ENCODE measurements at regions not wholly inside any gene's neighbourhood (a gene's known extent, or its start where the extent isn't known, plus 50 kb on each side); places are given as distances from the start of the nearest gene placed in this dataset.

- TF ChIP-seq PAX5 (IDR thresholded peaks at IDR 0.05; ENCODE audit: borderline replicate concordance, low read depth, low read length) (peak; percentile 72; the same call in 1 of the 2 replicates), CEBPB (IDR thresholded peaks at IDR 0.05; ENCODE audit: borderline replicate concordance in 1 of 2, low read depth in 2 of 2, low read length in 2 of 2) (no peak)
- ChIA-PET POLR2A (no interaction called here), SMC1A (ENCODE audit: uncharacterized antibody, unreplicated experiment) (interaction anchor here (6.2 kb wide), 1 partner anchor 495 kb away, joined by 50 read pairs; no protein-coding TSS in a partner anchor), CTCF (interaction anchor here (0.6 to 5.1 kb wide), 3 partner anchors 20 to 867 kb away, joined by 3 to 89 read pairs (median 3); no protein-coding TSS in a partner anchor), RAD21 (ENCODE audit: unreplicated experiment) (no interaction called here)
- H2AFZ ChIP-seq (ENCODE audit: control insufficient read depth, low read depth, low read length) = no peak overlapping the region
- no peak overlapping the region for H3K4me3 ChIP-seq
- no peaks in the 10 kb centered on the region for H4K20me1 ChIP-seq (ENCODE audit: control insufficient read depth, insufficient read depth)
- ATAC-seq (no peak), DNase-seq (ENCODE audit: low read depth, low spot score) (no peak), FAIRE-seq (no peak)
- in situ Hi-C loops (cut with MboI) (no loop called here), intact Hi-C loops (cut with micrococcal nuclease; ENCODE audit: unreplicated experiment) (no loop called here)
- BruUV-seq (replicated peaks) = no TSS peak
- H3K27me3 ChIP-seq (replicated peaks in 1 of 2; ENCODE audit: control insufficient read depth in 2 of 2, insufficient read depth in 2 of 2, low read length in 1 of 2) = no peaks in the 10 kb centered on the region
- no peak overlapping the region for H3K9ac ChIP-seq (ENCODE audit: control insufficient read depth, insufficient read depth, low read length)
- H3K36me3 ChIP-seq (ENCODE audit: control insufficient read depth in 2 of 2, insufficient read depth in 2 of 2, low read length in 1 of 2) = no peaks in the 10 kb centered on the region
- no peak overlapping the region for H3K27ac ChIP-seq (ENCODE audit: control insufficient read depth, insufficient read depth)
- H3K4me1 ChIP-seq (ENCODE audit: control insufficient read depth, insufficient read depth, low read length) = no peaks in the 10 kb centered on the region
- 83% methylated on average over 17 of the region's 17 CpGs for WGBS (ENCODE audit: insufficient coverage, insufficient replicate concordance, low lambda C conversion rate, missing lambda C conversion rate)
- no peaks in the 10 kb centered on the region for H3K79me2 ChIP-seq (ENCODE audit: control insufficient read depth, insufficient read depth, low read length)
- no peak overlapping the region for H3K4me2 ChIP-seq (ENCODE audit: control insufficient read depth, insufficient read depth)
- H3K9me3 ChIP-seq (replicated peaks; ENCODE audit: control insufficient read depth, insufficient read depth, low read length) = no peaks in the 10 kb centered on the region
Observed at GRCh38 chr16:87058728-87059250, 258.4 kb downstream of the C16orf95 start.

- Histone ChIP-seq H3K79me2 (ENCODE audit: control insufficient read depth, insufficient read depth, low read length) (no peaks in the 10 kb centered on the region), H3K27ac (ENCODE audit: control insufficient read depth, insufficient read depth) (no peak overlapping the region), H3K27me3 (replicated peaks in 1 of 2; ENCODE audit: control insufficient read depth in 2 of 2, insufficient read depth in 2 of 2, low read length in 1 of 2) (peaks cover 0 to 3% of the 10 kb centered on the region in 2 experiments; a peak in 1 of 4 replicates), H4K20me1 (ENCODE audit: control insufficient read depth, insufficient read depth) (no peaks in the 10 kb centered on the region), H3K4me3 (peak overlapping the region; percentile 44; the same call in 1 of the 2 replicates), H3K9ac (ENCODE audit: control insufficient read depth, insufficient read depth, low read length) (no peak overlapping the region), H3K36me3 (ENCODE audit: control insufficient read depth in 2 of 2, insufficient read depth in 2 of 2, low read length in 1 of 2) (no peaks in the 10 kb centered on the region), H3K4me2 (ENCODE audit: control insufficient read depth, insufficient read depth) (peak overlapping the region; percentile 39), H2AFZ (ENCODE audit: control insufficient read depth, low read depth, low read length) (peak overlapping the region; percentile 22), H3K9me3 (replicated peaks; ENCODE audit: control insufficient read depth, insufficient read depth, low read length) (no peaks in the 10 kb centered on the region), H3K4me1 (ENCODE audit: control insufficient read depth, insufficient read depth, low read length) (no peaks in the 10 kb centered on the region)
- FAIRE-seq = no peak
- RAD21 ChIA-PET (ENCODE audit: unreplicated experiment) = interaction anchor here (1.1 kb wide), 1 partner anchor 395 kb away, joined by 3 read pairs; no protein-coding TSS in a partner anchor
- SMC1A ChIA-PET (ENCODE audit: uncharacterized antibody, unreplicated experiment) = interaction anchor here (1.2 to 6.2 kb wide), 3 partner anchors 281 to 496 kb away, joined by 3 to 50 read pairs (median 4); no protein-coding TSS in a partner anchor
- intact Hi-C loops (cut with micrococcal nuclease; ENCODE audit: unreplicated experiment) (loop anchor here (10.0 kb wide), 2 partner anchors 186 to 214 kb away; no protein-coding TSS in a partner anchor), in situ Hi-C loops (cut with MboI) (no loop called here)
- no TSS peak for BruUV-seq (replicated peaks)
- 6% methylated on average over 16 of the region's 16 CpGs for WGBS (ENCODE audit: insufficient coverage, insufficient replicate concordance, low lambda C conversion rate, missing lambda C conversion rate)
- no peak for DNase-seq (ENCODE audit: low read depth, low spot score)
- no peak for ATAC-seq
- POLR2A ChIA-PET = no interaction called here
- CTCF ChIA-PET = interaction anchor here (0.7 to 5.1 kb wide), 8 partner anchors 17 to 502 kb away, joined by 3 to 89 read pairs (median 4); no protein-coding TSS in a partner anchor
- no peak for TF ChIP-seq ETV6 (conservative IDR thresholded peaks at IDR 0.05 in 1 of 2, IDR thresholded peaks at IDR 0.05 in 1 of 2; ENCODE audit: borderline replicate concordance in 1 of 2, low read depth in 1 of 2)
- no peak for TF ChIP-seq ELK1 (IDR thresholded peaks at IDR 0.05; ENCODE audit: low read depth, low read length)
- TF ChIP-seq SKIL (IDR thresholded peaks at IDR 0.05; ENCODE audit: low read depth, poor library complexity, severe bottlenecking) = no peak
- no peak for TF ChIP-seq E2F8 (IDR thresholded peaks at IDR 0.05; ENCODE audit: low read depth, partially characterized antibody)
Observed at GRCh38 chr16:87060034-87060986, 256.9 kb downstream of the C16orf95 start.
